OCI-LY7 (cell line): ENCODE measurements at regions not wholly inside any gene's neighbourhood (a gene's known extent, or its start where the extent isn't known, plus 50 kb on each side); places are given as distances from the start of the nearest gene placed in this dataset.

Source experiments
- BruUV-seq: library from RNA; stranded (reverse); fragments of 400-500 nt; replicated peaks from 2 replicates; lab custom pipeline; 2021; lab: Mats Ljungman, UMichigan
- CTCF ChIA-PET: fragments of 300-600 bp; sonication (Branson Sonifier 250); formaldehyde crosslinking; loops from one replicate; lab custom pipeline; 2022; ENCODE audit warnings: antibody characterized with exemption; ENCODE audit not compliant: unreplicated experiment; lab: Charles Lee
- POLR2A ChIA-PET: fragments of 300-600 bp; sonication (Branson Sonifier 250); formaldehyde crosslinking; loops from one replicate; lab custom pipeline; 2022; ENCODE audit warnings: antibody characterized with exemption; lab: Charles Lee
- DNase-seq: peaks from one replicate; pipeline ENCODE4 v3.0.0-alpha.2; 2015; ENCODE audit warnings: low spot score
- H2AFZ ChIP-seq: fragments of 200-600 bp; sonication (generic), shearing (Covaris generic); 2 replicates; pipeline ENCODE4 v1.6.1; 2014; ENCODE audit warnings: mild to moderate bottlenecking, antibody characterized with exemption, low read length, moderate library complexity
- H3K27ac ChIP-seq: fragments of 200-600 bp; sonication (generic); 2 replicates; pipeline ENCODE4 v1.5.1; 2014; ENCODE audit warnings: mixed run types, low read depth, mild to moderate bottlenecking, moderate library complexity, low read length, inconsistent platforms; ENCODE audit not compliant: poor library complexity, severe bottlenecking
- H3K36me3 ChIP-seq: fragments of 200-600 bp; sonication (generic); 2 replicates; pipeline ENCODE4 v1.6.1; 2014; ENCODE audit warnings: mild to moderate bottlenecking, antibody characterized with exemption, low read length, moderate library complexity, mixed read lengths; ENCODE audit not compliant: insufficient read depth
- H3K4me1 ChIP-seq: fragments of 200-600 bp; sonication (generic); 2 replicates; pipeline ENCODE4 v1.5.1; 2014; ENCODE audit warnings: mild to moderate bottlenecking, low read length; ENCODE audit not compliant: insufficient read depth, poor library complexity, severe bottlenecking
- H3K4me2 ChIP-seq: fragments of 200-600 bp; sonication (generic); 2 replicates; pipeline ENCODE4 v1.6.1; 2014; ENCODE audit warnings: mild to moderate bottlenecking, low read length
- H3K4me3 ChIP-seq: fragments of 200-600 bp; sonication (generic); 2 replicates; pipeline ENCODE4 v1.5.1; 2014; ENCODE audit warnings: mild to moderate bottlenecking, low read depth, low read length; ENCODE audit not compliant: poor library complexity, severe bottlenecking
- H3K79me2 ChIP-seq: fragments of 200-600 bp; sonication (generic); 2 replicates; pipeline ENCODE4 v1.6.1; 2016; ENCODE audit warnings: low read depth, mild to moderate bottlenecking, low read length, moderate library complexity, mixed read lengths; ENCODE audit not compliant: insufficient read depth
- H3K9me2 ChIP-seq: fragments of 200-600 bp; sonication (generic); 2 replicates; pipeline ENCODE4 v1.6.1; 2016; ENCODE audit warnings: mild to moderate bottlenecking, low read length, mixed read lengths; ENCODE audit not compliant: insufficient read depth
- H3K9me3 ChIP-seq: fragments of 200-600 bp; sonication (generic); 2 replicates; pipeline ENCODE4 v1.6.1; 2014; ENCODE audit warnings: mild to moderate bottlenecking, mixed run types, low read length, mixed read lengths
- H4K20me1 ChIP-seq: fragments of 200-600 bp; sonication (generic); 2 replicates; pipeline ENCODE4 v1.6.1; 2014; ENCODE audit warnings: mild to moderate bottlenecking, antibody characterized with exemption, low read length, moderate library complexity, mixed read lengths; ENCODE audit not compliant: insufficient read depth
- EZH2phosphoT487 ChIP-seq: fragments of 200-600 bp; sonication (generic); IDR thresholded peaks from 2 replicates; pipeline ENCODE4 v1.6.1; 2018; ENCODE audit warnings: low read depth, borderline replicate concordance, mild to moderate bottlenecking, mixed run types, antibody characterized with exemption, low read length, moderate library complexity, mixed read lengths
- intact Hi-C: fragments of 100-400 bp; cut with micrococcal nuclease; formaldehyde crosslinking; loops from one replicate; pipeline ENCODE4 v1.10.0; 2022; ENCODE audit not compliant: unreplicated experiment
- TF ChIP-seq, protein P1 (sequence below): fragments of 200-600 bp; sonication (generic); conservative IDR thresholded peaks from 2 replicates; pipeline ENCODE4 v1.5.1; 2014; ENCODE audit warnings: mild to moderate bottlenecking, antibody characterized with exemption, low read length, moderate library complexity, mixed read lengths

DNA sequence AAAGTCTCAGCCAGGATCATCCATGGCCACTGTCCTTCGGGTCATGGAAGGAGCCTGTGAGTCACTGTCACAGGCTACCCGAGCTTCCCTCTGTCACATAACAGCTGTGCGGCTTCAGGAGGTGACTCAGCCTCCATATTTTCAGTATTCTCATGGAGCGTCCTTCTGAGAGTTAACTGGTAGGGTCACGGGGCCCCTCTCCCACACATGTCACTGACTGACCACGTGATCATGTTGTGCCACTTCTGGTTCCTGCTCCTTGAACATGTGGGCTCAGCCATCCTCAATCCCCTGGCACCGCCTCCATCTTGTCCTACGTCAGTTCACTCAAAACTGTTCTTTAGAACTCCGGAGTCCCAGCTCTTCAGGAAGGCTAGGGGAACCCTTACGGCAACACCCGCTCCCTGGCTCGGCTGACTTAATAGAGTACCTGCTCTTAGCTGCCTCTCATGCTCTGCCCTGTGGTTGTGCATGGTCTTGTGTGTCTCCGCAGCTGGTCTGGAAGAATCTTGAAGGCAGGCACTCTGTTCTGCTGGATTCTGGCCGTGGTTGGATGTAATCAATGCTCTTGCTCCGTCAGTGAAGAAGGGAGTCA lies 182.8 kb downstream of the ICE1 start:
- no peaks in the 10 kb centered on the region for H3K4me1 ChIP-seq
- no peak overlapping the region for H3K27ac ChIP-seq
- no peak overlapping the region for H3K4me2 ChIP-seq
- intact Hi-C loops: no loop called here
- H3K79me2 ChIP-seq: no peaks in the 10 kb centered on the region
- POLR2A ChIA-PET: no interaction called here
- H3K4me3 ChIP-seq: no peak overlapping the region
- CTCF ChIA-PET: no interaction called here
- no peaks in the 10 kb centered on the region for H4K20me1 ChIP-seq
- no peaks in the 10 kb centered on the region for H3K9me2 ChIP-seq
- TF ChIP-seq, protein P1, sequence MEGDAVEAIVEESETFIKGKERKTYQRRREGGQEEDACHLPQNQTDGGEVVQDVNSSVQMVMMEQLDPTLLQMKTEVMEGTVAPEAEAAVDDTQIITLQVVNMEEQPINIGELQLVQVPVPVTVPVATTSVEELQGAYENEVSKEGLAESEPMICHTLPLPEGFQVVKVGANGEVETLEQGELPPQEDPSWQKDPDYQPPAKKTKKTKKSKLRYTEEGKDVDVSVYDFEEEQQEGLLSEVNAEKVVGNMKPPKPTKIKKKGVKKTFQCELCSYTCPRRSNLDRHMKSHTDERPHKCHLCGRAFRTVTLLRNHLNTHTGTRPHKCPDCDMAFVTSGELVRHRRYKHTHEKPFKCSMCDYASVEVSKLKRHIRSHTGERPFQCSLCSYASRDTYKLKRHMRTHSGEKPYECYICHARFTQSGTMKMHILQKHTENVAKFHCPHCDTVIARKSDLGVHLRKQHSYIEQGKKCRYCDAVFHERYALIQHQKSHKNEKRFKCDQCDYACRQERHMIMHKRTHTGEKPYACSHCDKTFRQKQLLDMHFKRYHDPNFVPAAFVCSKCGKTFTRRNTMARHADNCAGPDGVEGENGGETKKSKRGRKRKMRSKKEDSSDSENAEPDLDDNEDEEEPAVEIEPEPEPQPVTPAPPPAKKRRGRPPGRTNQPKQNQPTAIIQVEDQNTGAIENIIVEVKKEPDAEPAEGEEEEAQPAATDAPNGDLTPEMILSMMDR: no peak
- no peak for TF ChIP-seq EZH2phosphoT487
- H3K36me3 ChIP-seq: no peaks in the 10 kb centered on the region
- no peak overlapping the region for H2AFZ ChIP-seq
- BruUV-seq: no TSS peak
- DNase-seq: no peak
- no peaks in the 10 kb centered on the region for H3K9me3 ChIP-seq

DNA sequence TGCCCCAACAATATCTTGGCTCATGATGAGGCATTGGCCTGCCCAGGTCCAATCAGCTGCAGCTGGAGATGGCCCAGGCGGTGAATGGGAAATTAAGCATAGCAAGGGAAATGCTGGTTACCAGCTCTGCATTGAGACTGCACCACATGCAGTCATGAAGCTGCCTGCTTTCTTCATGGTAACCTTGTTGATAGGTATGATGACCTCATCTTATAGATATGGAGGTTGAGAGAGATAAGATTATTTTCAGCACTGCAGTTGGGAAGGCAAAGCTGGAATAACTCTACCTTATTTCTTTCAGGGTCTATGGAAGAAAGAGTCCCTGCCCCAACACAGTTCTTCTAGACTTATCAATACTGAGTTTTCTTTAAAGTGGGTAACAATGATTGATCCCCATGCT lies 180.1 kb downstream of the ICE1 start:
- H3K79me2 ChIP-seq: no peaks in the 10 kb centered on the region
- no peak for DNase-seq
- intact Hi-C loops: no loop called here
- H3K4me2 ChIP-seq: no peak overlapping the region
- H3K4me3 ChIP-seq: no peak overlapping the region
- no peaks in the 10 kb centered on the region for H3K36me3 ChIP-seq
- BruUV-seq: no TSS peak
- no peaks in the 10 kb centered on the region for H4K20me1 ChIP-seq
- POLR2A ChIA-PET: no interaction called here
- H3K4me1 ChIP-seq: no peaks in the 10 kb centered on the region
- H3K27ac ChIP-seq: no peak overlapping the region
- no peak overlapping the region for H2AFZ ChIP-seq
- CTCF ChIA-PET: no interaction called here
- H3K9me3 ChIP-seq: no peaks in the 10 kb centered on the region
- no peaks in the 10 kb centered on the region for H3K9me2 ChIP-seq
- TF ChIP-seq, protein P1: no peak
- no peak for TF ChIP-seq EZH2phosphoT487

DNA sequence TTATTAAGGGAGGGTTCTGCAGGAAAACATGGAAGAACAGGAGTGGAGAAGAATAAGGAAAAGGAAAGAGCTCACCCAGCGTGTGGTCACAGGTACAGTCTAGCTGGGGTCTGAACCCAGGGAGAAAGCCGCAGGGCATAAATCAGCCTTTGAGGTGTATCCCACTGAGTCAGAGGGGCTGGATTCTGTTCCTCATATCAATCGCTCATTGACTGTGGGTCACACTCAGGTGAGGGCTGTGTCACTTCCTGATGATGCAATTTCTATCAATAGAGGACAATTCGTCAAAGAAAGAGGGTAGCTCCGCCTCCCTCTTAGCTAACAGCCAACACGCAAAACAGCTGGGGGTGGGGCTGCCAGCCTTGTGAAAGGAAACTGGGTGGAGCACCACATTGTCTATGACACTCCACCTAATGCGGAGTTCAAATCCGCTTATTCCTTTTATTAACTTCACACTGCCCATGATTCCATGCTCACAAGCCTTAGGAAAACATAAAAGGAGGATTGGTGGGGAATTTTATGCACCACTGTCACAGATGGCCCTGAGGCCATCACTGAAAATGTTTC lies 176.2 kb downstream of the ICE1 start:
- Histone ChIP-seq H2AFZ (no peak overlapping the region), H3K4me3 (no peak overlapping the region), H3K36me3 (no peaks in the 10 kb centered on the region), H3K4me1 (no peaks in the 10 kb centered on the region), H4K20me1 (no peaks in the 10 kb centered on the region), H3K27ac (no peak overlapping the region), H3K79me2 (no peaks in the 10 kb centered on the region), H3K9me3 (no peaks in the 10 kb centered on the region), H3K9me2 (no peaks in the 10 kb centered on the region), H3K4me2 (no peak overlapping the region)
- POLR2A ChIA-PET: no interaction called here
- no TSS peak for BruUV-seq
- CTCF ChIA-PET: no interaction called here
- intact Hi-C loops: no loop called here
- DNase-seq: no peak
- no peak for TF ChIP-seq EZH2phosphoT487
- TF ChIP-seq, protein P1: no peak
